Ovary (tissue), 3 donors: ENCODE measurements at regions not wholly inside any gene's neighbourhood (a gene's known extent, or its start where the extent isn't known, plus 50 kb on each side); places are given as distances from the start of the nearest gene placed in this dataset.

Source experiments
- EP300 ChIP-seq: sonication (generic); formaldehyde crosslinking; IDR thresholded peaks from one replicate; pipeline ENCODE4 v1.6.1; 2017; ENCODE audit warnings: antibody characterized with exemption
- TF ChIP-seq, protein P1 (sequence below), 3 donors: fragments of 450-650 bp in 2 of 3; fragments of 200-600 bp in 1 of 3; IDR thresholded peaks; one replicate each; pipeline versions ENCODE4 v1.5.1 to v1.8.0; 2016 to 2022; ENCODE audit warnings: antibody characterized with exemption in 3 of 3, mild to moderate bottlenecking in 1 of 3
- donor health status: DM: no; HTN: no; CAD: no.

DNA sequence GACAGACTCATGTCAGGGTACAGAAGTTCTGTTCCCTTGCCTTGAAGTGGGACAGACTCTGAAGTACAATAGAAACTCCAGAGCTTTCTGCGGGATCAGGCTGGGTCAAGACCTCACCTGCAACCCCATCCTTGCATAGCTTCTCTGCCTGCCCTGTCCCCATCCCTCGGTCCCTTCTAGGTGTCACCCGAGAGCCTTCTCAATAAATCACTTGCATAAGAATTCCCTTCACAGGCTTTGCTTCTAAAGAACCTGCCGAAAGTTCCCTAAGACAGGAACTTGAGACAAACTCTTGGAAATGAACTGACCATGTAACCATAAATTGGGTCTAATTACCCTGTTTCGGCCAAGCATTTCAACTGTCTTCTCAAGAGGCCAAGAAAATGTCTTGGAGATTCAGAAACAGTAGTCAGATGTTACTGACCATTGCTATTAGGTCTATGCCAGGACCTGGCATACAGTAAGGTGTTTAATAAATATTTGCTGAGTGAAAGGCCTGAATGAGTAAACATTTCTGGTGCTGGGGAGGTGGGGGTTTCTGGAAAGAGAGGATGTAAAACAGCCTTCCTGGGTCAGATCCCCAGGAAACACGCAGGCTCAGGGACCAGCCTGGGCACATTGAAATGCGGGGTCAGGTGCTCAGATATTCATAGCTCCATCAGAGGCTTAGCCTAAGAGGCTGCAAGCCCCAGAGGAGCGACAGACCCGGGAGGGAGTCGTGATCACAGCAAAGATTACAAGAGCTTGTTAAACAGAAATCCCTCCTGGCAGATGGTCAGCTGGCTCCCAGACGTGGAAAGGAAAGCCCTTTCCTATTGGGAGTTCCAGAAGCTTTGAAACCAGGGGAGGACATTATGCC lies 226.2 kb upstream of the LHX5 start:
- TF ChIP-seq, protein P1, sequence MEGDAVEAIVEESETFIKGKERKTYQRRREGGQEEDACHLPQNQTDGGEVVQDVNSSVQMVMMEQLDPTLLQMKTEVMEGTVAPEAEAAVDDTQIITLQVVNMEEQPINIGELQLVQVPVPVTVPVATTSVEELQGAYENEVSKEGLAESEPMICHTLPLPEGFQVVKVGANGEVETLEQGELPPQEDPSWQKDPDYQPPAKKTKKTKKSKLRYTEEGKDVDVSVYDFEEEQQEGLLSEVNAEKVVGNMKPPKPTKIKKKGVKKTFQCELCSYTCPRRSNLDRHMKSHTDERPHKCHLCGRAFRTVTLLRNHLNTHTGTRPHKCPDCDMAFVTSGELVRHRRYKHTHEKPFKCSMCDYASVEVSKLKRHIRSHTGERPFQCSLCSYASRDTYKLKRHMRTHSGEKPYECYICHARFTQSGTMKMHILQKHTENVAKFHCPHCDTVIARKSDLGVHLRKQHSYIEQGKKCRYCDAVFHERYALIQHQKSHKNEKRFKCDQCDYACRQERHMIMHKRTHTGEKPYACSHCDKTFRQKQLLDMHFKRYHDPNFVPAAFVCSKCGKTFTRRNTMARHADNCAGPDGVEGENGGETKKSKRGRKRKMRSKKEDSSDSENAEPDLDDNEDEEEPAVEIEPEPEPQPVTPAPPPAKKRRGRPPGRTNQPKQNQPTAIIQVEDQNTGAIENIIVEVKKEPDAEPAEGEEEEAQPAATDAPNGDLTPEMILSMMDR (IDR thresholded peaks at IDR 0.05): no peak
- no peak for TF ChIP-seq EP300
